GM19035 (cell line): ENCODE measurements at regions not wholly inside any gene's neighbourhood (a gene's known extent, or its start where the extent isn't known, plus 50 kb on each side); places are given as distances from the start of the nearest gene placed in this dataset.

ENCODE experiments used
- ATAC-seq: cut with Tn5 transposase; IDR thresholded peaks from one replicate; pipeline ENCODE4 v1.9.1; 2021; ENCODE audit not compliant: unreplicated experiment

DNA sequence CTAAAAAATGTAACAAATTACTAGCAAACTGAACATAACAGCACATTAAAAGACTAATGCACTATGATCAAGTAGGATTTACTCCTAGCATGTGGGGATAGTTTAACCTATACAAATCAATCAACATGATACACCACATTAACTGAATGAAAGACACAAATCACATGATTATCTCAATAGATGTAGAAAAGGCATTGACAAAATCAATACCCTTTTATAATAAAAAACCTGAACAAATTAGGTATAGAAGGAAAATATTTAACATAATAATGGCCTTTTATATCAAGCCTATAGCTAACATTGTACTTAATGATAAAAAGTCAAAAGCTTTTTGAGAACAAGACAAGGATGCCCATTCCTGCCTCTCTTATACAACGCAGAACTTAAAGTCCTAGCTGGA, 540.0 kb downstream of the RERGL start:
- ATAC-seq: no peak

DNA sequence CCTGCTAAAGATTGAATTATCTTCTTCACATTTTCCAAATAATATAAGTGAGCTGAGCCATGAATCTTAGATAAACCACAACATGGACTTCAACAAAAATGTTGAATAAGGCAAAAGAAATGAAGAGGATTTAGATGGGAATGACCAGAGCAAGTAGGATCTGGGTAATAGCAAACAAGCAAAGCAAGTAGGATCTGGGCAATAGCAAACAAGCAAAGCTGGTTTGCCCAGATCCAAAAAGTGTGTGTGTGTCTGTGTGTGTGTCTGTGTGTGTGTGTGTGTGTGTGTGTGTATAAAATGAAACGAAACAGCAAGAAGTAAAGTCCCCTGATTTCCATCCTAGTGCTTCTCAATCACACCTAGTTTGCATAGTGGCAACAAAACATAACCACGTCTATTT, 549.1 kb downstream of the RERGL start:
- ATAC-seq: no peak

DNA sequence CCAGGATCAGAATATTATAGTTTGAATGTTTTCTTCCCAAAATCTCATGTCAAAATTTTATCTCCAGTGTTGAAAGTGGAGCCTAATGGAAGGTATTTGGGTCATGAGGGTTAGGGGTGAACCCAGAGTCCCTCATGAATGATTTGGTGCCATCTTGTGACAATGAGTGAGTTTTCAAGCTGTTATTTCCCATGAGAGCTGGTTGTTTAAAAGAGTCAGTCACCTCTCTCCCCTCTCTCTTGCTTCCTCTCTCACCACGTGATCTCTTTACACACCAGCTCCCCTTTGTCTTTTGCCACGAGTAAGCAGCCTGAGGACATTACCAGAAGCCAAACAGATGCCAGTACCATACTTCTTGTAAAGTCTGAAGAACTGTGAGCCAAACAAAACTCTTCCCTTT, 561.6 kb downstream of the RERGL start:
- no peak for ATAC-seq

DNA sequence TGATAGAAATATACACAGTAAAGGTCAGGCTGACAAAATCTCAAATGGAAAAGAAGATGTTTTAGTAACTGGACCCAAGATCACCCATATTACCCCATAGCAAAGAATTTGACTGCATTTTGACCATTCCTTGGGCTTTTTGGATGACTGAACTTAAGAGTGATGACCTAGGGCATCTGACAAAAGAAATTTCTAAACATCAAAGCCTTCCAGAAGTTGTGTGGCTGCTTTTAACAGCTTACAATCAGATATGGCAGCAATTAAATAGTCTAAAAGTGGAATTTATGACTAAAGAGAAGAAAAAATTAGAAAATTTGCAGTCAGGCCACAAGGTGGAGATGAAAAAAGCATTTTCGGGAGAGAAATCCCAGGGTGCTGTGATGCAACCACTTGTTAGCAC, 563.0 kb downstream of the RERGL start:
- no peak for ATAC-seq

DNA sequence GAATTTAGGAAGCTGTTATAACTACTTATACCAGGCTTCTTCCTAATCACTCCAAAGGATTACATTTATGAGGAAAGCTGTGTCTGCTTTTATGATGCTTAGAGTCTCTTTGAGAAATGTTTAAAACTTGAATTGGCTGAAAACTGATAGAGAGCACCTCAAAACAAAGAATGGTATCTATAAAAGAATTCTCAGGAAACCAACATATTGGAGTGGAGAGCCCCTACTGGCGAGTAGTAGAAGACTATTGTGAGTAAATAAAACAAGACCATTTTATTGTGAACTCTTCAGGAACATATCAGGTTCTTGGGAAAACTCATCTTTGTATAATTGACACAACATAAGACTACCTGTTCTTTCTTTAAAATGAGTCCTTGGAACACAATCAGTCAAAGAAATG, 578.6 kb downstream of the RERGL start:
- no peak for ATAC-seq

DNA sequence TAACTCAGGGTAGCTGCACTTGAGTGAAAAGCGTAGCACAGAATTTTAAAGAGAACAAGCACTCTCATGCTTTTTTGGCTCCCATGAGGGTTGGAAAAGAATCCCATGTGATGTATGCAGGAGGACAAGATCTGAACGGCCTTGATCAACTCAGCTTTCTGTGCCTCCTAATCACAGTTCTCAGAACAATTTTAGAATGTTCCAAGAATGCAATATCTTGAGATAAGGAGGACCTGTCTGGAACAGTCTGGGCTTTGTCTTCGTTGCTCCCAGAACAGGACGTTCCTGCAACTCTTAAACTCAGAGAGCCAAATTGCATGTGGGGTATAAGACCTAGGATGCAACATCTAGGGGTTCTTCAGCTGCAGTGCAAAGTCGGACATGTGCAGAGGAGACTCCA, 582.7 kb downstream of the RERGL start:
- ATAC-seq: no peak

DNA sequence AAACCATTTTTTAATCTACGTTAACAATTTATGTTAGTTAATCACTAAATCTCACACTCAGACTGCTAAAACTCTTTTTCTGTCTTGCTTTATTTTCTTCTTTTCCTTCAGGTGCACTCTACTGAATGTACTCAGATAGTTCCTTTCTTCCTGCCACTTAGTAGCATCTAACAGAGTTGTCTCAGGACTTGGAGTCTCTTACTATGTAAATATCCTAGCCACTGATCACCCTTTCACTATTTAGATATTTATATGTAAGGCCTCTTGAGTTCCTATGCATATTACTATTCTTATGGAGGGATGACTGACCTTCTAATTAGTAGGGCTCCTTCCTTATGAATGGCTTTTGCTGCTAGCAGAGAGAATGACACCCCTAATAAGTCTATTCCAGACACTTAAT, 586.3 kb downstream of the RERGL start:
- ATAC-seq: no peak

DNA sequence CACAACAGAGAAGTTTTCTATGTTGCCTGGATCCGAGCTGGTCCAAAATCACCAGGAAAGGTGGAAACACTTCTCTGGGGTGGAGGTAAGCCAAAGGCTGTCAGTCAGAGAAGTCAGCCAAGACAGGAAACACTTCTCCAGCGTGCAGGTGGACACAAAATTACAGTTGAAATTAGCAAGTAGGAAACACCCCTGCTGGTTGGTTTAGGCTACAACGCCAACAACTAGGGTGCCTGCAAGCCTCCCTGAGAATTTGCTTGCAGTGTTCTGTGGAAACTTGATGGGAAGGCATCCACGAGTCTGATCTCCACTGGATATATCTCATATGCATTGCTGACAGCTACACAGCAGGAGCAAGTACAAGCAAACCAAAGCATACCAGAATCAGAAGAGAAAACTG, 600.5 kb downstream of the RERGL start:
- no peak for ATAC-seq

DNA sequence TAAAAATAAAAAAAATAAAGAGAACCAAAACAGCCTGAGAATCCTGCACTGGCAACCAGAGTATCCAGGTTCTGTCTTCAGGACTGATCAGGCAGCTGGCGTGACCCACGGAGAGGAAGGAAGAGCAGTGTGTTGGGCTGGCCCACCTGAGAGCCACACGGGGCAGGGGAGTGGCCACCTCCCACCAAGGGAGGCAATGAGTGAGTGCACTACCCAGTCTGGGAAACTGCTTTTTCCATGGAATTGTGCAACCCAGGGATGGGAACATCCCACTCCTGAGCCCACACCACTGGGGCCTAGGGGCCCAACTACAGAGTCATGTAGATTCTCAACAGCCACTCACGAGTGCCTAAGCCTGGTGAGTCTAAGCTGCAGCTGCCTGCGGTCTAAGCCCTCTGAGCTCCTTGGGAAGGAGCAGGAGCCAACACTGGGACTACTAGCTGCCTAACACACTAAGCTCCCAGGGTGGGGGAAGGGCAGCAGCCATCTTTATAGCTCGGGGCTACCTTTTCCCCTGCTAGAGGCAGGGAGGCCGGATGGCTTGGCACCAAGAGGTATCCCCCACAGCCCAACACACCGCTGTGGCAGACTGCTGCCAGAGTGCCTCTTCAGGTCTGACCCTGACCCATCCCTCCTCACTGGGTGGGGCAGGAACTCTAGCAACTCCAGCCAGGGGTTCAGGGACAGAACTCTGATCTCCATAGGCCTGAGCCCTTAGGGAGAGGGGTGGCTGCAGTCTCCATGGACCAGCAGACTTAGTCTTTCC, 610.9 kb downstream of the RERGL start:
- no peak for ATAC-seq

DNA sequence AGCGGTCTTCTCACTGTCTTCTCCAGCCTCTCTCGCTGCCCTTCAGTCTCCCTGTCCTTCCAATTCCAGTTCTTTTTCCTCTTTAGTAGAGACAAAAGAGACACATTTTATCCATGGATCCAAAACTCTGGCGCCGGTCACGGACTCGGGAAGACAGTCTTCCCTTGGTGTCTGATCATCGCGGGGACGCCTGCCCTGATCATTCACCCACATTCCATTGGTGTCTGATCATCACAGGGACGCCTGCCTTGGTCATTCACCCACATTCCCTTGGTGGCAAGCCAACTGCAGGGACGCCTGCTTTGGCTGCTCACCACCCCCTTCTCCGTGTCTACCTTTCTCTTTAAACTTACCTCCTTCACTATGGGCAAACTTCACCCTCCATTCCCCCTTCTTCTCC, 619.5 kb downstream of the RERGL start:
- ATAC-seq: no peak

DNA sequence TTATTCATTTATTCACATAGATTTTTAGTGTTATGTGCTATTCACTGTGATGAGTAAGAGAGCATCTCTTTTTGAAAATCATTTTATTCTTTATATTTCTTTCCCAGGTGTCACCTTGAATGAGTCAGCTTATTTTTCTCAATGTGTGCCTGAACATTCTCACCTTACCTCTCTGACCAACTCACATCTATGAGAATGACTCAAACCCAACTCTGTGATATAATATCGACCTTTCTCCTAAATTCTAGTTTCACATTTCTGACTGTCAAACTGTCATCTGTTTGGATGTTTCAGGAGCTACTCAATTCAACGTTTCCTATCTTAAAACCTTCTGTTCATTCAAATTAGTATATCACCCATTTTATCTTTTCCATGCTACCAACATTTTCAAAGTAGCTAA, 630.8 kb downstream of the RERGL start:
- ATAC-seq: no peak

DNA sequence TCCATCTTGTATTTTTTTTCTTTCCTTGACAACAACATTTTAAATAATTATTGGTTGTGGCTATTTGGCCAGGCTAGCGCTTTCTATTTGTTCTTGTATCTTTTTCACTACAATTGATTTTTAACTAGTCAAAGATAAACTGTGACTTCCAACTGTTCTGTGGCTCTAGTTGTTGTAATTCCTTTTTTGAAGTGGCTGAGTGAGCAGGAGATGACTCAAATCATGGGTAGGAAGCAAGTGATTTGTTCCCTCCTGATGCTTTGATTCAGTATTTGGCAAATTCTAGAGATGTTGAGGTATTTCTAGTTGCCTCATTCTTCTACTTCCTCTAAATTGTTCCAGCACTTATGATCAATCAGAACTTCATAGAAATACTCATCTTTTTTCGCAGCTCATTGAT, 633.5 kb downstream of the RERGL start:
- no peak for ATAC-seq

DNA sequence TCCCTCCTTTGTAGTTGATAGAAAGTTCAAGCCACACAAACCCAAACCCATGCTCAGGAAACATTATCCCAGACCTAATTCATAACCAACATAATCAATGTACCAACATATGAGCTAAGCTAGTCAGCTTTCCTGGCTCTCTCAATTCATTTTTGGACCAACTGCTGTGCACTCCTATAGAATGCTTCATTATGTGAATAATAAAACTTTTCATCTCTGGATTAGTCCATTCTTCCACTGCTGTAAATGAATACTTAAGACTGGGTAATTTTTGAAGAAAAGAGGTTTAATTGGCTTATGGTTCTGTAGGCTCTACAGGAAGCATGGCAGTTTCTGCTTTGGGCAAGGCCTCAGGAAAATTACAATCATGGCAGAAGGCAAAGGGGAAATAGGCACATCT, 651.9 kb downstream of the RERGL start:
- no peak for ATAC-seq

DNA sequence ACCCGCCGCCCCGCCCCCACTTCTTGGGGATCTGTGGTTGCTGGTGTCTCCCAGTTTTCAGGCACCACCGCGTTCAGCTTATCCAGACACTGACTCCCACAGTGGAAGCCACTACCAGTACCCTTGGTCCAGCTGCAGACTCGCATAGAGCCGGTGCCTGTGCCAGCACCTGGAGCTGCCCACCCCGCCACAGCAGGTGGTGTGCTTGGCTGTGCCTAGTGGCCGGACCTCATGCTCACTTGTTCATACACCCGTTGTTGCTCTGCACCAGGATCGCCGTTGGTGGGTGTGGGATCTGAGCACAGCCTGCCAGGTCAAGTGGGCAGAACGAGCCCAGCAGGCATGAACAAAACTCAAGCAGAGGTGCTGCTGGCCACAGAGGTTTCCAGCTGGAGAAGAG, 673.2 kb downstream of the RERGL start:
- ATAC-seq: no peak

DNA sequence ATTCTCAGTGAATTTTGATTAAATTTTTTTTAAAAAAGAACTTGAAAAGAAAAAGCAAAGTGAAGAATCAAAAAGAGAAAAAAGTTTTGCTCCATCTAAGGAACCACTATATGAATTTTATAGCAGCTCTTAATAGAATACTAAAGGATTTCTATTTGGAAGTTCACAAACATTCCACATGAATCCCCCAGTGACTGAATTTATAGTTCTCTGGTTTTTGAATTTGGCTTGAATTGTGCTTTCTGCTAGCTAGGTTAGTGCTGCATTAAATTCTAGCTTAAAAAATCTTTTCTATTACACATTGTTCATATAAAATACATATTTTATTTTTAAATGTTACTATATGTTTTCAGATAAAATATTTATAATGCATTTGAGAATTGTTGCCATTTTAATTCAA, 675.4 kb downstream of the RERGL start:
- no peak for ATAC-seq

DNA sequence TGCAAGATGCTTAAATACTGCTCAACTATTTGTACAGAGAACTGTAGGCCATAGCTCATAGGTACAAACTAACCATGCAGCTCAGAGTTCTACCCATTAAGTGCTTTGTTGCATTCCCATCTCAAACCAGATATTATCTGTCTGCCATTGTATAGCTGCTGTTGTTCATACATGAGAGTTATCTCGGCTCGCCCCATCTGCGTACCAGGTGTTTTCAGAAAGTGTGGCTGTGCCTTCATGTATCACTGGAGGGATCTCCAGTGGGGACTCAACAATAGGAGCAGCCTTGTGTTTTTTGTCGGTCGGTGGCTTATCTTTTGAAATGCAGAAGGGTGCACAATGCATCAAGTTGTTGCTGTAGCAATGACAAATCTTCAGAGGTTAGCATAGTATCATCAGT, 678.3 kb downstream of the RERGL start:
- no peak for ATAC-seq

DNA sequence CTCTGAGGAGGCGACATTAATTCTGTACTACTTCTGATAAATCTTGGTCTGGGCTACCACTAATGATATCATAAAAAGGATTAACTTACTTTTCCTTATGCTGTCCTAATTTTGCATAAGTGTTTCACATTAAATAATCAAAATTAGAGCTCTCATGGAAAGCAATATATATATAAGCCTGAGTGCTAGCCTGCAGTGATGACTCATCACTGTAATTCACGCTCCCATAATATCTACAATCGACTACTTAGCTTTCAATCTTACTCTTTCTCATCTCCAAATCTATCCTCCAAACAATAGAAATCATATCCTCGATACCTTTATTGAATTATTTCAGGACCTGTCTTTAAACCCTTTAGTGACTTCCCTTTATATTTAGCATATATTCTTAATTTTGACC, 701.3 kb downstream of the RERGL start:
- ATAC-seq: no peak

DNA sequence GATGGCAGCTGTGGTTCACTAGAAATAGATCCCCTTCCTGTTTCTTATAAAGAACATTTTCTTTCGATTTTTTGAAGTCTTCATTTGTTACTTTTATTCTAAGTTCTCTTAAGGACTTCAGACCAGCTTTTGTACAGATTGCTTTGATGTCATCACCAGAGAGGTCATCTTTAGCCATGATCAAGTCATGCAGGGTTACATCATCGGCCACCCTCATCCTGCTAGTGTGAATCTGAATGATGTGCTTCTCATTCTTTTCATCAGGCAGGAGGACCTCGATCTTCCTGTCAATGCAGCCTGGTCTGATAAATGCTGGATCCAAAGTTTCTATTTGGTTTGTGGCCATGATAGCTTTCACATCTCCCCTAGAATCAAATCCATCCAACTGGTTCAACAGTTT, 706.7 kb downstream of the RERGL start:
- no peak for ATAC-seq

DNA sequence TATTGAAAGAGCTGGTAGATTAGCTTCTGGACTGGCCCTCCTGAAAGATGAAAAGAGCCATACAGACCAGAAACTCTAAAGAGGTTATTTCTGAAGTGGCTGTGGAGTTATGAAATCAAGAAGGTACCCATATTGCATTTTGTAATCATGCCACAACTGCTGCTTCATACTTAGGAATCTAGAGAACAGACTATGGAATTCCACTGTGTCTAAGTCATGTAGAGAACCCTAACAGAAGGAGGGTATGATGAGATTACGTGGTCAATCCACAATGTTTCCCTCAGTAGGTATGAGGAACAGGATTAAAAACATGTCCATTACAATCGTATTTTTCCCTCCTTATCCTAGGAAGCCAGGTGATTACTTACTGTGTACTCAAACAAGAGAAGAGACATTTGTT, 708.8 kb downstream of the RERGL start:
- no peak for ATAC-seq

DNA sequence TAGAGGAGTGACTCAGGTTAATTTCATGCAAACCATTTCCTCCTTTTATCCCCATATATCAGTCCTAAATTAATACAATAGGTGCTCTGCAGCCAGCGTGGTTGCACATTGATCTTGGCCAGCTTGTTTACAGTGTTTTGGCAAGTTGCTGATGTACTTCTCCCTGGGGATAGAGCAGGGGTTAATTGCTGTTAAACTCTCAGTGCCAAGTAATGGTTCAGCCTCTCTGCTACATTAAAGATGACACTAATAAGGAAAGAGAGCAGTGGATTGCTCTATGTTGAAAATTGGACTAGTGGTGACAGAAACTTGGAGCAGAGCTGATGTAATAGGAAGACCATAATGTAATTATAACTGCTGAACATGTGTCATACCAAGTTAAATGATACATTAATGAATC, 717.5 kb downstream of the RERGL start:
- ATAC-seq: no peak

DNA sequence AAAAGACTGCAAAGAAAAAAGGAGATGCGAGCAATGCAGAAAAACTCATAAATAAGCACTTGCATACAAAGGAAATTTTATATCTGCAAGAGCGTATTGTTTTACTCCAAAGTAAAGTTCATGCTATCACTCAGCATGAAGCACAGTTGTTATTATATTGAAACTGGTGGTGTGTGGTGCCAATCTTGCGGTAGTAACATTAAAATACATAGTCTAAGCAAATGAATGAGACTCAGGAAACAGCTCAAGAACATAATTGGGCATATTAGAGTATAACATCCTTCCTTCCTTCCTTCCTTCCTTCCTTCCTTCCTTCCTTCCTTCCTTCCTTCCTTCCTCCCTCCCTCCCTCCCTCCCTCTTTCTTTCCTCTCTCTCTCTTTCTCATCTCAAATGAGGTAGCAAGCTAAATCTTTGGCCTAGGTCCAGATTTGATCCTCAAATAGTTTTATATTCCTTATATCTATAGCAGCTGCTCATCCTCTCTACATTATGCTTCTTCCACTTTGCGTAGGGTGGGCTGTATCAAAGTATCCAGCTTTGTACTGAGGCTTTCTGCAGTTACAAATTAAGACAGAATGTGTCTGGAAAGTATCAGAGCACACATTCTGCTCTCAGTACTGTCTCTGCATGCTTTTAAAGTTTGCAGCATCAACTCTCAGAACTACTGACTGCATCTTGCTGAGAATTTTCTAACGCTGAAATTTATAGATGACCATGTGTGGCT, 718.3 kb downstream of the RERGL start:
- ATAC-seq: no peak

DNA sequence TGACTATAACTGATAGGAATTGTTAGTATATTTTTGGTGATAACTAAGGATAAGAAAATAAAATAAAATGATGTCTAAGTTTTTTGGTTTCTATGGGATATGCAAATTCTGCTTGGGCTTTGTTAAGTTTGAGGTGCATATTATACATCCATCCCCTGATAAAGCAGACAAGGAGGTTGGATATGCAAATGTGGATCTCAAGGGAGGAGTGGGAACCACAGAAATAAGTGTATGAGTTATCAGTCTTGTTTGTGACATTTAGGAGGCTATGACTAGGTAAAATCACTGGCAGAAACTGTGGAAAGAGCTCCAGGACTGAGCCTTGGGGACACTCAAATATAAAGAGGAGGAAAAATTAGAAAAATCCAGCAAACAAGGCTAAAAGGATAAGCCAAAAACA, 719.4 kb downstream of the RERGL start:
- ATAC-seq: no peak

DNA sequence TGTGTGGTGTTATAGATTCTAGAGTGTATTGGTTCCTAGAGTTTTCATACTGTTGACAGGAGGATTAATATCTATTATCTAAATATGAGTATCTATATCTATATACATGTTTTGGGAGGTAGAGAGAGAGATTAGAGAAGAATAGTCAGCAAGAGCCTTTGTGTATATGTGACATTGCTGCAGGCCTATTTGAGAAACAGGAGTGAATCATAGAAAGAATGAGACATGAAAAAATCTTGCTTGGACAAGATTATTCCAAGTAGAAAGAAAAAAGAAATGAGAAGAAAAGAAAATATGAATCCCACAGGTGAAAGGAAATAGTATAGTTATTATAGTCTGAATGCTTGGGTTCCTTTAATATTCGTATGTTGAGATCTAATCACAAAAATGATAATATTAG, 720.4 kb downstream of the RERGL start:
- ATAC-seq: no peak
